DND-41 (cell line): ENCODE measurements at regions not wholly inside any gene's neighbourhood (a gene's known extent, or its start where the extent isn't known, plus 50 kb on each side); places are given as distances from the start of the nearest gene placed in this dataset.

Experiments
- ATAC-seq: fragments of 200-7000 bp; cut with Tn5 transposase; 3 replicates; pipeline ENCODE4 v1.9.1; 2021; ENCODE audit warnings: low read depth; ENCODE audit not compliant: insufficient read depth
- DNase-seq: peaks from one replicate; pipeline ENCODE4 v3.0.0-alpha.2; 2020
- H2AFZ ChIP-seq: 2 replicates; pipeline ENCODE4 v1.6.0; 2012; ENCODE audit warnings: low read depth, low read length
- H3K27ac ChIP-seq: 2 replicates; pipeline ENCODE4 v1.5.1; 2012; ENCODE audit warnings: low read length, inconsistent platforms
- H3K27me3 ChIP-seq: fragments of 200-600 bp; sonication (generic); 2 replicates; pipeline ENCODE4 v1.6.0; 2012; ENCODE audit warnings: low read length, mild to moderate bottlenecking, inconsistent platforms; ENCODE audit not compliant: insufficient read depth, poor library complexity
- H3K36me3 ChIP-seq: 2 replicates; pipeline ENCODE4 v1.5.1; 2012; ENCODE audit warnings: low read length, inconsistent platforms; ENCODE audit not compliant: insufficient read depth
- H3K4me1 ChIP-seq: 2 replicates; pipeline ENCODE4 v1.5.1; 2012; ENCODE audit warnings: mild to moderate bottlenecking, low read length; ENCODE audit not compliant: insufficient read depth
- H3K4me2 ChIP-seq: 2 replicates; pipeline ENCODE4 v1.6.0; 2012; ENCODE audit warnings: mild to moderate bottlenecking, moderate library complexity, low read length, inconsistent platforms; ENCODE audit not compliant: insufficient read depth
- H3K4me3 ChIP-seq, 2 experiments: fragments of 200-600 bp in 1 of 2; shearing (Covaris generic) in 1 of 2; 2 replicates each; pipeline ENCODE4 v1.5.1; 2012 to 2016; ENCODE audit warnings: inconsistent platforms in 2 of 2, low read length in 2 of 2, mild to moderate bottlenecking in 2 of 2, low read depth in 1 of 2, moderate library complexity in 1 of 2
- H3K79me2 ChIP-seq: 2 replicates; pipeline ENCODE4 v1.6.0; 2012; ENCODE audit warnings: low read length, inconsistent platforms; ENCODE audit not compliant: insufficient read depth
- H3K9ac ChIP-seq: 2 replicates; pipeline ENCODE4 v1.6.0; 2012; ENCODE audit warnings: low read depth, mild to moderate bottlenecking, inconsistent platforms, low read length, moderate library complexity
- H3K9me3 ChIP-seq: 2 replicates; pipeline ENCODE4 v1.5.1; 2012; ENCODE audit warnings: low read length, moderate library complexity, mild to moderate bottlenecking, inconsistent platforms; ENCODE audit not compliant: insufficient read depth, severe bottlenecking
- H4K20me1 ChIP-seq: 2 replicates; pipeline ENCODE4 v1.6.0; 2012; ENCODE audit warnings: low read length; ENCODE audit not compliant: insufficient read depth
- CTCF ChIP-seq: IDR thresholded peaks from 2 replicates; pipeline ENCODE4 v1.5.1; 2012; ENCODE audit warnings: borderline replicate concordance, low read length, moderate library complexity, mild to moderate bottlenecking; ENCODE audit not compliant: poor library complexity, severe bottlenecking; ENCODE audit errors: extremely low read depth
- EZH2 ChIP-seq: IDR thresholded peaks from 3 replicates; pipeline ENCODE4 v1.6.1; 2012; ENCODE audit warnings: borderline replicate concordance, low read depth, mild to moderate bottlenecking, moderate library complexity, low read length, inconsistent platforms; ENCODE audit not compliant: severe bottlenecking

GRCh38 chr22:49518436-49518970, 309.2 kb downstream of the BRD1 start:
- H3K9me3 ChIP-seq: no peaks in the 10 kb centered on the region
- no peak overlapping the region for H3K4me2 ChIP-seq
- TF ChIP-seq CTCF (no peak), EZH2 (no peak)
- no peaks in the 10 kb centered on the region for H3K4me1 ChIP-seq
- no peaks in the 10 kb centered on the region for H3K36me3 ChIP-seq
- no peaks in the 10 kb centered on the region for H3K79me2 ChIP-seq
- no peaks in the 10 kb centered on the region for H4K20me1 ChIP-seq
- no peak for ATAC-seq
- H3K9ac ChIP-seq: no peak overlapping the region
- no peak overlapping the region for H3K27ac ChIP-seq
- H3K27me3 ChIP-seq: no peaks in the 10 kb centered on the region
- H3K4me3 ChIP-seq: no peak overlapping the region
- DNase-seq: no peak
- no peak overlapping the region for H2AFZ ChIP-seq

- no peaks in the 10 kb centered on the region for H3K36me3 ChIP-seq
- no peak overlapping the region for H3K9ac ChIP-seq
- H3K27me3 ChIP-seq: no peaks in the 10 kb centered on the region
- TF ChIP-seq EZH2 (no peak), CTCF (no peak)
- no peak overlapping the region for H3K4me2 ChIP-seq
- H2AFZ ChIP-seq: no peak overlapping the region
- H4K20me1 ChIP-seq: no peaks in the 10 kb centered on the region
- no peak for DNase-seq
- H3K4me1 ChIP-seq: no peaks in the 10 kb centered on the region
- H3K79me2 ChIP-seq: no peaks in the 10 kb centered on the region
- no peak overlapping the region for H3K4me3 ChIP-seq
- no peak overlapping the region for H3K27ac ChIP-seq
- no peaks in the 10 kb centered on the region for H3K9me3 ChIP-seq
- no peak for ATAC-seq
Observed at GRCh38 chr22:49517667-49518185, 309.9 kb downstream of the BRD1 start.

- Histone ChIP-seq H3K27ac (no peak overlapping the region), H3K4me2 (no peak overlapping the region), H3K36me3 (no peaks in the 10 kb centered on the region), H3K9ac (no peak overlapping the region), H3K79me2 (no peaks in the 10 kb centered on the region), H3K9me3 (peaks cover 5% of the 10 kb centered on the region), H3K4me3 (no peak overlapping the region), H3K4me1 (peaks cover 5% of the 10 kb centered on the region), H2AFZ (no peak overlapping the region), H4K20me1 (no peaks in the 10 kb centered on the region), H3K27me3 (no peaks in the 10 kb centered on the region)
- ATAC-seq (no peak), DNase-seq (no peak)
- TF ChIP-seq CTCF (no peak), EZH2 (no peak)
Observed at GRCh38 chr22:49517211-49517610, 310.5 kb downstream of the BRD1 start.

- TF ChIP-seq EZH2 (no peak), CTCF (peak; percentile 43)
- ATAC-seq: no peak
- Histone ChIP-seq H3K9ac (no peak overlapping the region), H3K4me3 (no peak overlapping the region), H3K4me1 (peaks cover 10% of the 10 kb centered on the region), H3K36me3 (peaks cover 3% of the 10 kb centered on the region; the same call in 1 of the 2 replicates), H3K9me3 (peaks cover 18% of the 10 kb centered on the region), H2AFZ (no peak overlapping the region), H3K27me3 (no peaks in the 10 kb centered on the region), H3K79me2 (no peaks in the 10 kb centered on the region), H3K4me2 (no peak overlapping the region), H4K20me1 (no peaks in the 10 kb centered on the region), H3K27ac (no peak overlapping the region)
- DNase-seq: peak; percentile 18
Observed at GRCh38 chr22:49515475-49515874, 312.2 kb downstream of the BRD1 start.
